ENCODE measurements at regions not wholly inside any gene's neighbourhood (a gene's known extent, or its start where the extent isn't known, plus 50 kb on each side); places are given as distances from the start of the nearest gene placed in this dataset.
"Not testable (repeated sequence)": the region's sequence is repeated elsewhere in the genome, so short reads cannot be mapped to it uniquely, and the experiment has no call there.

DNA sequence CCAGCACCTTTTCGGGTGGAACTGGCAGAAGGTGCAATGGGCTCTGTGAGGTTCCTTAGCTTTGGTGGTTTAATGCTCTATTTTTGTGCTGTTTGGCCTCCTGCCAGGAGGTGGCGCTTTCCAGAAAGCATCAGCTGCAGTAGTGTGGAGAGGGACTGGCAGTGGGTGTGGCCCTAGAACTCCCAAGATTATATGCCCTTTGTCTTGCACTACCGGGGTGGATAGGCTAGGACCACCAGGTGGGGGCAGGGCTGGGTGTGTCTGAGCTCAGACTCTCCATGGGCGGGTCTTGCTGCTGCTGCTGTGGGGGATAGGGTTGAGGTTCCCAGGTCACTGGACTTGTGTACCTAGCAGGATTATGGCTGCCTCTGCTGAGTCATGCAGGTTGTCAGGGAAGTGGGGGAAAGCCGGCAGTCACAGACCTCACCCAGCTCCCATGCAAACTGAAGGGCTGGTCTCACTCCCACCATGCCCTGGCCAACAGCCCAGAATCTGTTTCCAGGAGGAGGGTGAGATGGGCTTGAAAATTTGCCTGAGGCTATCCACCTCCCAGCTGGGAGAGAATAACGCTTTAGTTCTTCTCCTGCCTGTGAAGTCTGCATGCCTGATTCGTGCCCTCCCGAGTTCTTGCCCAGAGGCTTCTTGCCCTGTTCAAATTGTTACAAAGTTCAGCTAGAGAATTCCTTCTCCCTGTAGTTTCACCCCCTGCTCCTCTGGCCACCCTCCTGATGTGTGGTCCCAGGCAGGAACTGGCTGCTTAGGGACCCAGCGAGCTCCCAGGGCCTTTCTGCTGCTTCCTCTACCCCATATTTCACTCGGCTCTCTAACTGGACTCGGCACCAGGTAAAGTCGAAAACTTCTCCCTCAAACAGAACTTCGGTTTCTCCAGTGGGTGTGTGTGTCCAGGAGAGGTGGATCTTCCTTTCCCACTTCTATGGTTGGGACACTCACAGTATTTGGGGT is 76.5 kb upstream of the BTG3 start:
- no peak overlapping the region for H3K4me3 ChIP-seq
- peak overlapping the region in 20 of 21 experiments; percentile 18 to 87 (median 76) for H3K27ac ChIP-seq

DNA sequence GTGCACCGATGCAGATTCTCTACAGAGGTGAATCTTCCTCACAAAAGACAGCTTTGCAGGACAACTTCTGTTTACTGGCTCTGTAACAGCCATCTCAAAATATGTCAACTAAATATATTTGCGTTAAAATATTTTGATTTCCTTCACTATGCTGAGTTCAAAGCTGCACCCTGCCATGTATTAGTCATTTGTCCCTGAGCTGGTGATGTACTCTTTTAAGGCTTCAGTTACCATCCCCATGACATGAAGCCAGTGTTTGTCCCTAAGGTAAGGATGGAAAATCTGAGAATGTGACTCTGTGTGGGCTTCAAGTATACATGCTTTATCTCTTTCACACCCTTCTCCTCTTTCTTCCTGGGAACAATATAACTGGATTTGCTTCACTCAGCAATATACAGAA is 70.2 kb upstream of the BTG3 start:
- no peak overlapping the region for H3K4me3 ChIP-seq
- no peak overlapping the region for H3K27ac ChIP-seq

DNA sequence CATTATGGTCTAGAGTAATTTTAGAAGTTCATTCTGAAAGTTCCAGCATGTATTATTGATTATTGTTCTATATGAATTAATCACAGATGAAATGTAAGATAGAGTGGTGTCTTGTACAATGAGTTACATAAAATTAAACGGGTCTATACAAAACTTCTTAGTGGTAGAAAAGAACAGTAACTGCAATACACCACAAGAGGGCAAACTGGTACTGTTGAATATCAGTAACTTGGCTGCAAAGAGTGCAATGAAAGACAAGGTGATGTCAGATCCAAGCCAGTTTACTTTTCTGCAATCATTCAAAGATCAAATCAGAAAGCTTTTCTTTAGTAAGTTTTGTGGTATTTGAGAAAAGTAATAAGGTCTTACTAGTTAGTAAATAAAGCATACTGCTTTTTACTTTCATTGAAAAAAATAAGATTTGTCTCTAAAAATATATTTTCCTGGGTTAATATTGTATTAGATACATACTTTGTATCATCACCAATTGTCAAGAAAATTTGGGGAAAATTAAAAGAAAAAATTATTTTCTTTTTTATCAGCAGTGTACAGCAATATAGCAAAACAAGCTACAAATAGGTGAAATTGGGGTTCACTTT is 66.4 kb upstream of the BTG3 start:
- H3K4me3 ChIP-seq = no peak overlapping the region
- no peak overlapping the region for H3K27ac ChIP-seq

- H3K27ac ChIP-seq, H3K4me3 ChIP-seq: not testable (repeated sequence)
These were observed 64.2 kb upstream of the BTG3 start for GRCh38 chr21:17676930-17677329.

- no peak overlapping the region for H3K27ac ChIP-seq
- no peak overlapping the region for H3K4me3 ChIP-seq
These were observed 61.4 kb upstream of the BTG3 start for GRCh38 chr21:17674106-17674505.

DNA sequence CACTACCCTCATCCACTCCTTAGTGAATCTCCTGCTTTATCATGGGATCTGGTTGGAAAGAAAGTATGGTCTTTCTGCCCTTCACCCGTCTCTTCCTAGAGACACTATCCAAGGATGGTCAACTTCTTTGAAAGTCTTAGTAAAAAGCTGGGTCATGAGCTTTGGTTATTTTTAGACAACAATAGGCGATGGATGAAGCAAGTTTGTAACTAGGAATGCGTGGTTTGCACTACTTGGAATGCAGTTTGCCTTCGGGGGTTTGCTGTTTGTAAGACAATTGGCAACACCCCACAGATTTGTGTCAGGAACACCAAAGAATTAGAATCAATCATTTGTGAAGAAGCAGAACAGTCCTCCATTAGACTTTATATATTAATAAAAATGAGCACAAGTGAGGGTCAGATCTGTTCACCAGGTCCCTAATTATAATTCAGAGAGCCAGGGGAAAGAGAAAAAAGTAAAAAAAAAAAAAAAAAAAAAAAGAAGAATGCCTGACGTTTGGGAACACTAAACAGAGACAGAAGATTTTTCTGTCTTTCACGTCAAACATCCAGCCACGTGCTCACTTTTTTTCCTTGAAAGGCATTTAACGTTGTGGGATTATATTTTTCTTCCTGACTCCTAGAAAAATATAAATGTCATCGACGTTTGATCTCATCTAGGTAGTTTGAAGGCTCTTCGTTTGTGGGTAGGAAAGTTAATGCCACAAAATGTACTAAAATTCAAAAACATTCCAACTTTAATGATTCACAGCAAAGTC is 60.7 kb upstream of the BTG3 start:
- no peak overlapping the region for H3K4me3 ChIP-seq
- H3K27ac ChIP-seq = no peak overlapping the region

DNA sequence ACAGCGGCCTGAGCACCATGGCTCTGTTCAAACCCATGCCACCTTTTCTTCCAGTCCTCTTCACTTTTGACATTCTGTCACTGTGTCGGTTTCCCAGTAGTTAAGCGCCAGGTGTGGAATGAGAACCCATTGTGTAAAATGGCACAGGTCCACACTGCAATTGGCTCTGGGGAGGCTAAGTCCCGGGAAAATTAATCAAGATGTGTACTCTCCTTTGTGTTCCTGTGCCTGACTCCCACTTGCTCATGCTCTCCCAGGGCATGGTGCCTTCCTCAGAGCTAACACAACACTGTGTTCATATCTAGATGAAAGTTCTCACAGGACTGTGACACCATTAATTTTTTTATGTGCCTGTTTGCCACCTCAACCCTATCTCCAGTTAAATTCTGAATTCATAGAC is 59.0 kb upstream of the BTG3 start:
- Histone ChIP-seq H3K4me3 (no peak overlapping the region), H3K27ac (no peak overlapping the region)

- Histone ChIP-seq H3K4me3 (no peak overlapping the region), H3K27ac (no peak overlapping the region)
These were observed 55.9 kb upstream of the BTG3 start for GRCh38 chr21:17668479-17669140.

GRCh38 chr21:17667256-17667655 is 54.6 kb upstream of the BTG3 start:
- Histone ChIP-seq H3K4me3 (no peak overlapping the region), H3K27ac (no peak overlapping the region)

Data from skin epidermis (tissue), 12 donors.